ENCODE measurements at regions not wholly inside any gene's neighbourhood (a gene's known extent, or its start where the extent isn't known, plus 50 kb on each side); places are given as distances from the start of the nearest gene placed in this dataset.

- peak; percentile 11 for DNase-seq (ENCODE audit: low spot score)
- Histone ChIP-seq H3K4me3 (ENCODE audit: low read depth, low read length, poor library complexity, severe bottlenecking) (peak overlapping the region; percentile 54), H3K36me3 (ENCODE audit: insufficient read depth, low read length, poor library complexity, severe bottlenecking) (no peaks in the 10 kb centered on the region), H3K27me3 (replicated peaks; ENCODE audit: insufficient read depth, low read depth, low read length, poor library complexity) (peaks cover 54% of the 10 kb centered on the region), H3K4me1 (ENCODE audit: insufficient read depth, low read length, poor library complexity, severe bottlenecking) (no peaks in the 10 kb centered on the region), H3K9me3 (ENCODE audit: low read depth, low read length, poor library complexity, severe bottlenecking) (no peaks in the 10 kb centered on the region), H3K27ac (ENCODE audit: low read depth, low read length, poor library complexity, severe bottlenecking) (no peak overlapping the region)
- TF ChIP-seq EZH2 (IDR thresholded peaks at IDR 0.05; ENCODE audit: borderline replicate concordance, low read depth, low read length, poor library complexity, severe bottlenecking), result no peak
- no peak for TF ChIP-seq CTCF (conservative IDR thresholded peaks at IDR 0.05; ENCODE audit: low read depth, low read length)
- no TSS peak for BruUV-seq (replicated peaks)
- intact Hi-C loops (cut with micrococcal nuclease; ENCODE audit: unreplicated experiment), result no loop called here
- CTCF ChIA-PET, result interaction anchor here (0.6 to 0.7 kb wide), 2 partner anchors 97 to 428 kb away, joined by 3 to 4 read pairs; no protein-coding TSS in a partner anchor
- POLR2A ChIA-PET (ENCODE audit: low non-redundant PET), result no interaction called here
These were observed 91.5 kb downstream of the GEMIN8 start for GRCh38 chrX:13938051-13938828.

GRCh38 chrX:13937370-13938050, 92.2 kb downstream of the GEMIN8 start:
- CTCF ChIA-PET, result interaction anchor here (0.6 kb wide), 1 partner anchor 98 kb away, joined by 4 read pairs; no protein-coding TSS in a partner anchor
- DNase-seq (ENCODE audit: low spot score), result no peak

More at GRCh38 chrX:13937370-13938050, 92.2 kb downstream of the GEMIN8 start:
- no peaks in the 10 kb centered on the region for H3K4me1 ChIP-seq (ENCODE audit: insufficient read depth, low read length, poor library complexity, severe bottlenecking)
- H3K36me3 ChIP-seq (ENCODE audit: insufficient read depth, low read length, poor library complexity, severe bottlenecking), result no peaks in the 10 kb centered on the region
- TF ChIP-seq CTCF (conservative IDR thresholded peaks at IDR 0.05; ENCODE audit: low read depth, low read length) (no peak), EZH2 (IDR thresholded peaks at IDR 0.05; ENCODE audit: borderline replicate concordance, low read depth, low read length, poor library complexity, severe bottlenecking) (peak; percentile 71)
- H3K27me3 ChIP-seq (replicated peaks; ENCODE audit: insufficient read depth, low read depth, low read length, poor library complexity), result peaks cover 54% of the 10 kb centered on the region
- no TSS peak for BruUV-seq (replicated peaks)
- no peak overlapping the region for H3K27ac ChIP-seq (ENCODE audit: low read depth, low read length, poor library complexity, severe bottlenecking)
- H3K9me3 ChIP-seq (ENCODE audit: low read depth, low read length, poor library complexity, severe bottlenecking), result no peaks in the 10 kb centered on the region
- POLR2A ChIA-PET (ENCODE audit: low non-redundant PET), result no interaction called here
- peak overlapping the region; percentile 54 for H3K4me3 ChIP-seq (ENCODE audit: low read depth, low read length, poor library complexity, severe bottlenecking)
- intact Hi-C loops (cut with micrococcal nuclease; ENCODE audit: unreplicated experiment), result no loop called here
